ENCODE measurements at regions not wholly inside any gene's neighbourhood (a gene's known extent, or its start where the extent isn't known, plus 50 kb on each side); places are given as distances from the start of the nearest gene placed in this dataset.

- no peak for TF ChIP-seq CTCF (IDR thresholded peaks at IDR 0.05; ENCODE audit: unreplicated experiment in 3 of 3)
- H3K4me1 Mint-ChIP-seq, result no peaks in the 10 kb centered on the region
- H3K9me3 Mint-ChIP-seq, result peaks cover 1% of the 10 kb centered on the region
- no peaks in the 10 kb centered on the region for H3K36me3 Mint-ChIP-seq (ENCODE audit: low read depth)
- no peak overlapping the region for H3K4me3 Mint-ChIP-seq
- no peak overlapping the region for H3K27ac Mint-ChIP-seq
- no peaks in the 10 kb centered on the region for H3K27me3 Mint-ChIP-seq (ENCODE audit: low read depth)
These were observed 449.4 kb upstream of the PTCHD4 start for GRCh38 chr6:48560408-48560807.

- no peaks in the 10 kb centered on the region for H3K4me1 Mint-ChIP-seq
- H3K27ac Mint-ChIP-seq, result no peak overlapping the region
- H3K27me3 Mint-ChIP-seq (ENCODE audit: low read depth), result no peaks in the 10 kb centered on the region
- H3K36me3 Mint-ChIP-seq (ENCODE audit: low read depth), result no peaks in the 10 kb centered on the region
- H3K4me3 Mint-ChIP-seq, result no peak overlapping the region
- no peak for TF ChIP-seq CTCF (IDR thresholded peaks at IDR 0.05; ENCODE audit: unreplicated experiment in 3 of 3)
- peaks cover 6% of the 10 kb centered on the region for H3K9me3 Mint-ChIP-seq
These were observed 442.6 kb upstream of the PTCHD4 start for GRCh38 chr6:48553467-48554189.

GRCh38 chr6:48552905-48553304, 441.9 kb upstream of the PTCHD4 start:
- Mint-ChIP-seq H3K27ac (no peak overlapping the region), H3K4me1 (no peaks in the 10 kb centered on the region), H3K36me3 (ENCODE audit: low read depth) (no peaks in the 10 kb centered on the region), H3K4me3 (no peak overlapping the region), H3K9me3 (peaks cover 6% of the 10 kb centered on the region), H3K27me3 (ENCODE audit: low read depth) (no peaks in the 10 kb centered on the region)
- no peak for TF ChIP-seq CTCF (IDR thresholded peaks at IDR 0.05; ENCODE audit: unreplicated experiment in 3 of 3)

- no peak overlapping the region for H3K4me3 Mint-ChIP-seq
These were observed 439.6 kb upstream of the PTCHD4 start for GRCh38 chr6:48550603-48551002.

GRCh38 chr6:48542191-48542590, 431.2 kb upstream of the PTCHD4 start:
- Mint-ChIP-seq H3K9me3 (peaks cover 10% of the 10 kb centered on the region), H3K27ac (no peak overlapping the region), H3K4me3 (no peak overlapping the region), H3K36me3 (ENCODE audit: low read depth) (no peaks in the 10 kb centered on the region), H3K27me3 (ENCODE audit: low read depth) (no peaks in the 10 kb centered on the region), H3K4me1 (no peaks in the 10 kb centered on the region)
- no peak for TF ChIP-seq CTCF (IDR thresholded peaks at IDR 0.05; ENCODE audit: unreplicated experiment in 3 of 3)

More at GRCh38 chr6:48550603-48551002, 439.6 kb upstream of the PTCHD4 start:
- no peak for TF ChIP-seq CTCF (IDR thresholded peaks at IDR 0.05; ENCODE audit: unreplicated experiment in 3 of 3)
- Mint-ChIP-seq H3K27ac (no peak overlapping the region), H3K4me1 (no peaks in the 10 kb centered on the region), H3K36me3 (ENCODE audit: low read depth) (no peaks in the 10 kb centered on the region), H3K9me3 (peaks cover 6% of the 10 kb centered on the region), H3K27me3 (ENCODE audit: low read depth) (no peaks in the 10 kb centered on the region)

GRCh38 chr6:48541649-48542048, 430.7 kb upstream of the PTCHD4 start:
- H3K4me3 Mint-ChIP-seq, result no peak overlapping the region
- H3K4me1 Mint-ChIP-seq, result no peaks in the 10 kb centered on the region

More at GRCh38 chr6:48541649-48542048, 430.7 kb upstream of the PTCHD4 start:
- TF ChIP-seq CTCF (IDR thresholded peaks at IDR 0.05; ENCODE audit: unreplicated experiment in 3 of 3), result no peak
- H3K27me3 Mint-ChIP-seq (ENCODE audit: low read depth), result no peaks in the 10 kb centered on the region
- peaks cover 10% of the 10 kb centered on the region for H3K9me3 Mint-ChIP-seq
- no peak overlapping the region for H3K27ac Mint-ChIP-seq
- no peaks in the 10 kb centered on the region for H3K36me3 Mint-ChIP-seq (ENCODE audit: low read depth)

All from nephron (organoid).